ENCODE measurements at regions not wholly inside any gene's neighbourhood (a gene's known extent, or its start where the extent isn't known, plus 50 kb on each side); places are given as distances from the start of the nearest gene placed in this dataset.

DNA sequence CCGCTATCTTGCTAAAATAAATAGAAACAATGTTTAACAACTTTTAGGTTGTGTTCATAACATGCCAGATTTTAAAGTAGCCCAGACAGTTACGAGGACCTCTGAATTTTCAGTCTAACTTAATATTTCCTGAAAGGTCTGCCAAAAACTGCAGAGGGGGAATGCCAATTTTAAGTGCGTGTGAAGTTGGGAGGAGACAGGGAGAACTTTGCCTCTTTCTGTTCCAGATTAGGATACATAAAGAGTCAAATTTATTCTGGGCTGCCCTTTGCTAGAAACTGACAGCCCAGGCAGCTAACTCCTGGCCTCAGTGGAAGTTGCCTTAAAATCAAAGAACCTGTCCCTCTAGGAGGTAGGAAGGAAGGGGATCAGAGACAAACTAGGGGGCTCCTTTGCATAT, 52.3 kb upstream of the PIP4K2A start:
- no peak for DNase-seq

DNA sequence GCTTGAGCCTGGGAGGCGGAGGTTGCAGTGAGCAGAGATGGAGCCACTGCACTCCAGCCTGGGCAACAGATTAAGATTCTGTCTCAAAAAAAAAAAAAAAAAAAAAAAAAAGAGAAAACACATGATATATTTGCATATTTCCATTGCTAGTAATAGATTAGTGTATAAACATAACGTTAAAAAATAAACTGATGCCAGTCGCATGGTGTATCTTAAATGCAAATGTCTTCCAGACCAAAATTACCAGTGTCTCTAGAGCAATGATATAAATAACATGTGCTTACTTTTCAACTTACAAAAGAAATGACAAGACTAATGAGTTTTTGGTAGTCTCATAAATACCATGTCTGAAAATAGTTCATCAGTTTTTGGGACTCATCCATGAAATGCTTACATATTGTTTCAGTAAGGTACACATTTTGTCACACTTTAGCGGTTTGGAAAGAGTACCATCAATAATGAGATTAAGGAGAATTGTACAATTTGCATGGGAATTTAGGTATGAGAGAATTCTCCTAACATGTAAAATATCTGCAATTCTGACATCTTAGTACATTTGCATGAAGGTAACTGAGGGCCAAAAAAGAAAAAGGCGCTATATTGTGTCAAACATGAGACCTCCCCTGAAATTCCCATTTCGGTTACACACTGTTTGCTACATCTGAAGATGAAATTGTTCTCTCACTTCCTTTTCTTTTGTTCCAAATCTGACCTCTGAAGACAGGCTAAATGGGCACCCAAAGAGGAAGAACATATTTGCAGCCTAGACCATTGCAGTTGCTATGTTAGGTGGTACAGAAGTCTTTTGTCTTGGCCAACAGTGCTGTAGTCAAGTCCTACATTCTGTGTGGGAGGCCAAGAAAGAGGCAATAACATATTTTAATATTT, 51.5 kb upstream of the PIP4K2A start:
- DNase-seq = no peak

DNA sequence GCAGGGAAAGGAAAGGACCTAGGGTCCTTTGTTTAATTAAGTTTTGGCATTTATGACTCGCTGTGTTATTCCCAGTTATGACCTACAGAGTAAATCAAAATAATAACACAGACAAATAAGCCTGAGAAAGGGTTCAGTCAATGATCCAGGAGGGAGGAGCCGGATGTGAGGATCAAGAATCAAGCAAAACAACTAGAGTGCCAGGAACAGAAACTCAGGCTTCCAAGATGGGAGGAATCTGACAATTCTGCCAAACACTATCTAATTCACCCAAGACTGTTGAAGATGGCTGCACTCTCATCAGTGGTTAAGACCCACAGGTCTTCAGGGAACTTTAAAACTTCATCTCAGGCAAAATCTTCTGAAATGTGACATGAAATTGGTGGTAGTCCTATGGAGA, 50.3 kb upstream of the PIP4K2A start:
- peak in 1 of 3 donors; percentile 39 for DNase-seq
